AG04449 (cell line): ENCODE measurements at regions not wholly inside any gene's neighbourhood (a gene's known extent, or its start where the extent isn't known, plus 50 kb on each side); places are given as distances from the start of the nearest gene placed in this dataset.

Source experiments
- CTCF ChIA-PET: fragments of 350-600 bp; formaldehyde crosslinking; extraction: SDS; loops from one replicate; lab custom pipeline; 2021; ENCODE audit warnings: antibody characterized with exemption; lab: Yijun Ruan, JAX
- POLR2A ChIA-PET: fragments of 400-600, 350-600 bp; formaldehyde crosslinking; extraction: SDS; loops from one replicate; lab custom pipeline; 2020; ENCODE audit warnings: antibody characterized with exemption, inconsistent platforms; lab: Yijun Ruan, JAX
- DNase-seq: peaks from one replicate; pipeline ENCODE4 v3.0.0-alpha.2; 2010; ENCODE audit warnings: low read depth, low spot score
- H3K4me3 ChIP-seq: 2 replicates; pipeline ENCODE4 v1.5.1; 2011; ENCODE audit warnings: low read depth, mild to moderate bottlenecking, control low read depth, low read length
- TF ChIP-seq, protein P1 (sequence below): IDR thresholded peaks from one replicate; pipeline ENCODE4 v1.5.1; 2011; ENCODE audit warnings: mild to moderate bottlenecking, moderate library complexity, low read length, control low read depth, inconsistent platforms; ENCODE audit not compliant: insufficient read depth; ENCODE audit errors: missing control alignments

DNA sequence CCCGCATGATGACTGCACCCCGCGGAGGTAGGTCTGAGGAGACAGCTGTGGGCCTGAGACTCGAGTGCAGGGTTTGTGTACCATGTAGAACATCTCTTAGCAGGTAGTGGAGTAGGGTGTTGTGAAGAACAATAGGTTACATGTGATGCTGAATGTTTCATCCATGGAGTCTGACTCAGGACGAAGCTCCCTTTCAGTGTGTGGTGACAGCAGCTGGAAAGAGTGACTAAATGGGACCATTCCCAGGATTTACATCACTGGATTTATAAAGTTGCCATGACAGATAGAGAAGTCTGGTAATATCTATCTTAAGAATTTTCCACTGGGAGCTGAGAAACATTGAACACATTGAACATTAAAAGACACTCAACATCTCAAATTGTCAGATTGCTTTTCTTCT, 259.6 kb upstream of the RGS6 start:
- CTCF ChIA-PET, result interaction anchor here (1.2 kb wide), 1 partner anchor 47 kb away, joined by 3 read pairs; no protein-coding TSS in a partner anchor
- POLR2A ChIA-PET, result no interaction called here
- H3K4me3 ChIP-seq, result no peak overlapping the region
- DNase-seq, result no peak
- TF ChIP-seq, protein P1, sequence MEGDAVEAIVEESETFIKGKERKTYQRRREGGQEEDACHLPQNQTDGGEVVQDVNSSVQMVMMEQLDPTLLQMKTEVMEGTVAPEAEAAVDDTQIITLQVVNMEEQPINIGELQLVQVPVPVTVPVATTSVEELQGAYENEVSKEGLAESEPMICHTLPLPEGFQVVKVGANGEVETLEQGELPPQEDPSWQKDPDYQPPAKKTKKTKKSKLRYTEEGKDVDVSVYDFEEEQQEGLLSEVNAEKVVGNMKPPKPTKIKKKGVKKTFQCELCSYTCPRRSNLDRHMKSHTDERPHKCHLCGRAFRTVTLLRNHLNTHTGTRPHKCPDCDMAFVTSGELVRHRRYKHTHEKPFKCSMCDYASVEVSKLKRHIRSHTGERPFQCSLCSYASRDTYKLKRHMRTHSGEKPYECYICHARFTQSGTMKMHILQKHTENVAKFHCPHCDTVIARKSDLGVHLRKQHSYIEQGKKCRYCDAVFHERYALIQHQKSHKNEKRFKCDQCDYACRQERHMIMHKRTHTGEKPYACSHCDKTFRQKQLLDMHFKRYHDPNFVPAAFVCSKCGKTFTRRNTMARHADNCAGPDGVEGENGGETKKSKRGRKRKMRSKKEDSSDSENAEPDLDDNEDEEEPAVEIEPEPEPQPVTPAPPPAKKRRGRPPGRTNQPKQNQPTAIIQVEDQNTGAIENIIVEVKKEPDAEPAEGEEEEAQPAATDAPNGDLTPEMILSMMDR, result no peak

GRCh38 chr14:71675126-71675899, 256.9 kb upstream of the RGS6 start:
- no peak overlapping the region for H3K4me3 ChIP-seq
- ChIA-PET POLR2A (no interaction called here), CTCF (interaction anchor here (1.4 kb wide), 2 partner anchors 21 to 45 kb away, joined by 3 read pairs; no protein-coding TSS in a partner anchor)
- DNase-seq, result no peak
- TF ChIP-seq, protein P1, result no peak

DNA sequence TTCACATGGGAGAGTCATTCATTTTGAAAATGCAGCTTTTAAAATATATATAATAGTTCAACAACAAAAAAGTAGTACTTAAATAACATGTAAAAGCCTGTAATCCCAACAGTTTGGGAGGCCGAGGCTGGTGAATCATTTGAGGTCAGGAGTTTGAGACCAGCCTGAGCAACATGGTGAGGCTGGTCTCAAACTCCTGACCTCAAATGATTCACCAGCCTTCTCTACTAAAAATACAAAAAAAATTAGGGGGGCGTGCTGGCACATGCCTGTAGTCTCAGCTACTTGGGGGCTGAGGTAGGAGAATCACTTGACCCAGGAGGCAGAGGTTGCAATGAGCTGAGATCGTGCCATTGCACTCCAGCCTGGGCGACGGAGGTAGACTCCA, 256.3 kb upstream of the RGS6 start:
- TF ChIP-seq, protein P1, result no peak
- ChIA-PET POLR2A (no interaction called here), CTCF (interaction anchor here (1.4 kb wide), 1 partner anchor 44 kb away, joined by 3 read pairs; no protein-coding TSS in a partner anchor)
- no peak overlapping the region for H3K4me3 ChIP-seq
- no peak for DNase-seq

GRCh38 chr14:71680736-71681387, 251.4 kb upstream of the RGS6 start:
- ChIA-PET CTCF (interaction anchor here (1.3 kb wide), 1 partner anchor 10 kb away, joined by 5 read pairs; no protein-coding TSS in a partner anchor), POLR2A (no interaction called here)
- no peak for DNase-seq
- no peak overlapping the region for H3K4me3 ChIP-seq
- TF ChIP-seq, protein P1, result no peak

- no peak overlapping the region for H3K4me3 ChIP-seq
- DNase-seq, result peak; percentile 45
- POLR2A ChIA-PET, result no interaction called here
- CTCF ChIA-PET, result interaction anchor here (1.3 kb wide), 1 partner anchor 11 kb away, joined by 5 read pairs; no protein-coding TSS in a partner anchor
- TF ChIP-seq, protein P1, result no peak
These were observed 249.9 kb upstream of the RGS6 start for GRCh38 chr14:71682337-71682736.

DNA sequence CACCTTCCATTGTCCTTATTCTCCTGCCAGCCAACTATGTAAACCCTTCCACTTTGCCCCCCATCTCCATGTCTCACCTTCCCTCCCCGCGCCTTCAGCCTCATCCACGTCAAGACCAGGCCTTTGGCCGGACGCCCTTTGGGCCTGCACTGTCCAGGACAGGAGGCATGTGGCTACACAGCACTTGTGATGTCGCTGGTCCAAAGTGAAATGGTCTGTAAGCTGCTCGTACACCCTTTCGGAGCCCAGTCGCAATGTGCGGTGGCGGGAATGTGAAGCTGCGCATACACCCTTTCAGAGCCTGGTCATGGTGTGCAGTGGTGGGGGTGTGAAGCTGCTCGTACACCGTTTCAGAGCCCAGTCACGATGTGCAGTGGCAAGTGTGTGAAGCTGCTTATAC, 247.9 kb upstream of the RGS6 start:
- ChIA-PET POLR2A (no interaction called here), CTCF (interaction anchor here (1.1 kb wide), 1 partner anchor 13 kb away, joined by 3 read pairs; no protein-coding TSS in a partner anchor)
- H3K4me3 ChIP-seq, result no peak overlapping the region
- DNase-seq, result no peak
- TF ChIP-seq, protein P1, result no peak
